NCI-H187 treated with DMSO at 0.1 percent for 48 hours (cell line): ENCODE measurements at regions not wholly inside any gene's neighbourhood (a gene's known extent, or its start where the extent isn't known, plus 50 kb on each side); places are given as distances from the start of the nearest gene placed in this dataset.
"Not testable (repeated sequence)": the region's sequence is repeated elsewhere in the genome, so short reads cannot be mapped to it uniquely, and the experiment has no call there.

Experiments used
- DNase-seq: peaks from one replicate; lab custom pipeline; 2025; lab: John Stamatoyannopoulos, UW

DNA sequence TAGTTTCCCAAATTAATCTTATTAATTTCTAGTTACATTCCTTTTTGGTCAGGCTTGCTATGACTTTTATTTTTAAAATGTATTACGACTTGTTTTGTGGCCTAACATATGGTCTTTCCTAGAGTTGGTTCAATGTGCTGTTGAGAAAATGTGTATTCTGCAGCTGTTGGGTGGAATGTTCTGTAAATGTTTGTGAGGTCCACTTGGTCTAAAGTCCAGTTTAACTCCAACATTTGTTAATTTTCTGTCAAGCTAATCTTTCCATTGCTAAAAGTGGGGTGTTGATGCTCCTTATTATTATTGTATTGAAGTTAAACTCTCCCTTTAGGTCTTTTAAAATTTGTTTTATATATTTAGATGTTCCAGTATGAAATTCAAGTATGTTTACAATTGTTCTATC, 1010.8 kb upstream of the EDIL3 start:
- no peak for DNase-seq

DNA sequence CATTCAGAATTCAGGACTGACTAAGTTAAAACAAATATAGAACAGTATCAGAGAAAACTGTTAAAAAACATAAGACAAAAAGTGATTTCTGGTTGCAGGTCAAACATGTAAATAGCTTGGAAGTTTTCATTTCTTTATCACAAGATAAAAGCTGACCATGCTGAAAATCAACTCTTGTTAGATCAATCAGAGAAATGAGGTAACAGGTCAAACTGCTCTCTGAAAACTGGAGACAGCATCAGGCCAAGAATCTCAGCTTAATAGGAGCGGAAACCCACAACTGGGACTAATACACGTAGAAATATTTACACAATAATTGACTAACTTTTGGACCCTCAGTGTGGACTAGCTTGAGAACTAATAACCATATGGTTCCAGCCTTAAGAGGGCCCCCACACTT, 1012.8 kb upstream of the EDIL3 start:
- no peak for DNase-seq

DNA sequence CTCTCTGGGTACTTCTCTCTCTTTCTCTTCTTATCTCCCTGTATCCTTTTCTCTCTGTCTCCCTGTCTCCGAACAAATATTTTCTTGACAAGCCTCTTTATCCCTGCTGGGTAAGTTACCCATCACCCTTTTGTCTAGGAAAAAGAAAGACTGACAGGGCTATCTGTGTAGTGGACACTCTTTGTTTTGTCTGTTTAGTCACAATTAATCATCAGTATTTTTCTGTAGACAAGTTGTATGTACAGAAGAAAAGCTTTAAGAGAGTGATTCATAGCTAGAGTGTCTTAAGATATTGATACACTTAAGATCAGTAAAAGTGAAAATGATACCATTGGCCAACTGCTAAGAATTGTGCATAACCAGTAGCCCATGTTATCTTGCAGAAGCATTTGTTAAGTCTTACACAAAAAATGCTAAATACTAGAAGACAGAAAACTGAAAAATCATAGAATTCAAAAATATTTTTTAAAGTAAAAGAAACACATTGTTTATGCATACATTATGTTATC, 1043.8 kb upstream of the EDIL3 start:
- DNase-seq, result no peak

DNA sequence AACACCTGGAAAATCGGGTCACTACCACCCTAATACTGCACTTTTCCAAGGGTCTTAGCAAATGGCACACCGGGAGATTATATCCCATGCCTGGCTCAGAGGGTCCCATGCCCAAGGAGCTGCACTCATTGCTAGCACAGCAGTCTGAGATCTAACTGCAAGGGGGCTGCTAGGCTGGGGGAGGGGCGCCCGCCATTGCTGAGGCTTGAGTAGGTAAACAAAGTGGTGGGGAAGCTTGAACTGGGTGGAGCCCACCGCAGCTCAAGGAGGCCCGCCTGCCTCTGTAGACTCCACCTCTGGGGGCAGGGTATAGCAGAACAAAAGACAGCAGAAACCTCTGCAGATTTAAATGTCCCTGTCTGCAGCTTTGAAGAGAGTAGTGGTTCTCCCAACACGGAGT, 1047.0 kb upstream of the EDIL3 start:
- not testable (repeated sequence) for DNase-seq

DNA sequence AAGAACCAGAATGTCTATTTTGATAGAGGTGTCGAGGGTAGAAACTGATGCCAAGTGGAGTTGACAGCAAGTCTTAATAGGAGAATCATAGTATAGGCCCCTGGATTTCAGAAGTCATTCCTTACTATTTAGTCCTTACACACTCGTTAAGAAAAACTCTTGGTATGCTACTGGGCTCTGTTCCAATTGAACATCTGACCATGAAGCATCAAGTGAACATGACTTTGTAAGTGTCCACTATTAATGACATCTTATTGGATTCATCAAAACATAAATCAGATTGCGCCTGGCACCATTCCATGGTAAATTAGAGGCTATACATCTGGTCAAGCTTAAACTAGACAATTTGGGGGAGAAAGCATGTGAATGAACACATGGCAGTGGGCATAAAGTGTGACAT, 1056.5 kb upstream of the EDIL3 start:
- DNase-seq, result no peak

DNA sequence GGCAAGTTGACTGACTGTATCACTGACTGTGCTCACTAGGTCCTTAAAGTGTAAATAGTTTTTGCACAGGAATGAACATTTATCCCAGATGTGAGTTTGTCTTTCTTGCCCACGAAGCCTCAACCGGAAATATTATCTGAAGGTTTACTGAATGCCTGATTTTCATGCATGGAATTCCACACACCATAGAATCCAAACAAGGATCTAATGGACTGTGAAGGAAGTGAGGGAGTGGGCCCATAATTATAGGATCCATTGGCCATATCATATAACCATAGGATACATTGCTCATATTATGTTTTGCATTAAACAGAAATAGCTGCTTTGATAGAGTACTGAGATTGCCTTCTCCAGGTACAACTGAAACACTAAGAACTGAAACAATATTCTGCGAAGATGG, 1057.2 kb upstream of the EDIL3 start:
- no peak for DNase-seq

DNA sequence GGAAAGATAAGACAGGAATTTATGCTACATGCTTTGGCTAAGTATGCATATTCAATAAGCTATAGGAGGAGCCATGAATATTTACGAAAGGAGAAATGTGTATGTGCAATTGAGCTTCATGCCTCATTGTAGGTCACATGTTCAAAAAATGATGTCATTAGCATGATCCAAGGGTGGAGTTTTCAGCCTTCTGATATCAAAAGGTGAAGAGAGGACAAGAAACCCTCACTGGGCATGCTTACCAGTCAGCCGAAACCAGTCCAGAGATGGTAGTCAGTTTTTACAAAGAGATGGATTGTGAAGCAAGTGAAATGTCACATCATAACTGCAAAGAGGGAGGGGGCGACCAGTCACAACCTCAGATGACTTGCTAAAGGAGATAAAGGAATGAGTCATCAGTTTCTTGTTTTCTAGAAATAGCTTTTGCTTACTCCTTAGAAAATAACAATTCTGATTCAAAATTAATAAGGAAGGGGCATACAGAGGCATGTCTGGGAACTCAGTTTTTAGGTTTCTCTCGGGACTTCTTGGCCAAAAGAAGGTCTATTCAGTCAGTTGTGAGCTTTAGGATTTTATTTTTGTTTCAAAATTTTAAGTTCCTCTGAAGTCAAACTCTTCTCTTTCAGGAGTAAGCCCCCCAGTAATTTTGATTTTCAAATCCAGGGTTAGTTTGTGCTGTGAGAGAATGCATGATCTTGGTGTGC, 1067.8 kb upstream of the EDIL3 start:
- DNase-seq, result no peak

DNA sequence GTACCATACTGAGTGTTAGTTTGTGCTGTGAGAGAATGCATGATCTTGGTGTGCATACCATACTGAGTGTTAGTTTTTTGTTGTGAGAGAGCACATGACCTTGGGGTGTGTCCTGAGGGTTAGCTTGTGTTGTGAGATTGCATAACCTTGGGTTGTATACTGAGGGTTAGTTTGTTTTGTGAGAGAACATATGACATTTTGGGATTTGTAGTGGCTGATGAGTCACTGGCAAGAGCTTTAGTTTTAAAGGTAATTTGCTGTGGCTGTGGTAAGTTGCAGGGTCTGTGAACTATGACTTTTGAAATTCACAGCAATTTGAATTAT, 1068.3 kb upstream of the EDIL3 start:
- no peak for DNase-seq

DNA sequence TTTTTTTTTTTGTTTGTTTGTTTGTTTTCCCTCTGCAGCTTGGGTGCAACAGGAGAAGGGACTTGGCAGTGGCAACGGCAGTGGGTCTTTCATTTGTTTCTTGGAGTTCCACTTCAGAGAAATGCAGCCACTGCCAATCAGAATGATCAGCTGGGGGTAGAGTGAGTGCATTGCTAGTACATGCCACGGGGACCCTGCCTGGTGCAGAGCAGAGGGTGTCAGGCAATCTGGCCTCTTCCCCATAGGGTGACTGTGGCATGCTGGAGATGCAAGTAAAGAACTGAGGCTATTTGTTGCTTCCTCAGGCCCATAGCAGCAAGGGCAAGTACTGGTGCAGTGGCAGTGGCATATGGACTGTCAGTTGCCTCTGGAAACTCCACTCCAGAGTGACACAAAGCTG, 1073.6 kb upstream of the EDIL3 start:
- no peak for DNase-seq

DNA sequence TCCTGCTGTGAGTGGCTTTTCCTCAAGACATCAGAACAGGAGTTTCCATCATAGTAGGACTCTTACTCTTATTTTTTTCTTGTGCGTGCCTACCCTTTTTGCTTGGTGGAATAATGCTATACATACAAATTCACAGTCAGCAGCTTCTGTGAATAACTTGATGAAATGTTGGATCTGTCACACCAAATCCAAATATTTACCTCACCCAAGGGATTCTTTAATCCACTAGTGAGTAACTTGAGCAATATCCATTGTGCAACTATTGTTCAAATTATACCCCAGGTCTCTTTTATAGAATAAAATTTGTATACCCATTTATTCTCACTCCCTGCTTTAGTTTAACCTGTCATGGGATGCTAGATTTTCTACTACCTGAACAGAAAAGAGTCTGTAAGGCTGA, 1078.3 kb upstream of the EDIL3 start:
- DNase-seq, result no peak

DNA sequence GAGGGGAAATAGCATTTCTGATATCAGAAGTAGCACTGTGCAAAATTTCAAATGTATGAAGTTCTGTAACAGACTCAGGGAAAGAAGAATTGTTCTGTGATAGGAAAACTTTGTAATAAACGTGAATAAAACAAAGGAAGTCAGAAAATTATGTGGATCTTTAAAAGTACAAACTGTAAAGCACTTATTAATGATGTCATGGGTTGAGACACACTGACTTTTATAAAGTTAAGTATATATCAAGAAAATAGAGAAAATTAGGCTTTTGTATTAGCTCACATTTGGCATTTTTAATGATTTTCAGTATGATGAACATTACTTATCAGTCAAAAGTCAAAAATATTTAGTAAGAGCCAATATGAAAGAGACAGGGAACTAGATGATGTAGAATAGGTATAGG, 1081.7 kb upstream of the EDIL3 start:
- DNase-seq, result no peak

DNA sequence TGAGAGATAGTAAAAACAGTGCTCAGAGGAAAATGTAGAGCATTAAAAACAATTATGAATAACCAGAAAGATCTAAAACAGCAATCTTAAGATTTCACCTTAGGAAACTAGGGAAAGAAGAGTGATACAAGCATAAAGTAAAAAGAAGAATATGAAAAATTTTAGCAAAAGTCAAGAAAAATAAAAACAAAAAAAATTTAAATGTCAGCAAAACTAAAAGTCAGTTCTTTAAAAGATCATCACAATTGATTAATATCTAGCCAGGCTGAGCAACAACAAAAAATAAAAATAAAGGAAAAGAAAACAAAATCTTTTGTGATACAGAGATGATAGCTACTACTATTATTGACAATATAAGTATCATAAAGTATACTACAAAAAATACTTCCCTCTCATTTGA, 1088.1 kb upstream of the EDIL3 start:
- DNase-seq, result no peak

DNA sequence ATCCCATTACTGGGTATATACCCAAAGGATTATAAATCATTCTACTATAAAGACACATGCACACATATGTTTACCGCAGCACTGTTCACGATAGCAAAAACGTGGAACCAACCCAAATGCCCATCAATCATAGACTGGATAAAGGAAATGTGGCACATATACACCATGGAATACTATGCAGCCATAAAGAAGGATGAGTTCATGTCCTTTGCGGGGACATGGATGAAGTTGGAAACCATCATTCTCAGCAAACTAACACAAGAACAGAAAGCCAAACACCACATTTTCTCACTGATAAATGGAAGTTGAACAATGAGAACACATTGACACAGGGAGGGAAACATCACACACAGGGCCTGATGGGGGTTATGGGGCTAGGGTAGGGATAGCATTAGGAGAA, 1090.5 kb upstream of the EDIL3 start:
- not testable (repeated sequence) for DNase-seq

DNA sequence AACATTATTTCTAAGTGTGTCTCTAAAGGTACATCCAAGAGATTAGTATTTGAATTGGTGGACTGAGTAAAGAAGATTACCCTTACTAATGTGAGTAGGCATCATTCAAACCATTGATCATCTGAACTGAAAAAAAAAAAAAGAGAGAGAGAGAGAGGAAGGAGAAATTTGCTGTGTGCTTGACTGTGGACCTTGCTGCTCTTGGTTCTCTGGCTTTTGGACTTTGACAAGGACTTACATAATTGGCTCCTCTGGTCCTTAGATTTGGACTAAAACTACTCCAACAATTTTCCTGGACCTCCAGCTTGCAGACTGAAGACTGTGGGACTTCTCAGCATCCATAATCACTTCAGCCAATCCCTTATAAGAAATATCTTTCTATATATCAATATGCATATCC, 1091.9 kb upstream of the EDIL3 start:
- no peak for DNase-seq

DNA sequence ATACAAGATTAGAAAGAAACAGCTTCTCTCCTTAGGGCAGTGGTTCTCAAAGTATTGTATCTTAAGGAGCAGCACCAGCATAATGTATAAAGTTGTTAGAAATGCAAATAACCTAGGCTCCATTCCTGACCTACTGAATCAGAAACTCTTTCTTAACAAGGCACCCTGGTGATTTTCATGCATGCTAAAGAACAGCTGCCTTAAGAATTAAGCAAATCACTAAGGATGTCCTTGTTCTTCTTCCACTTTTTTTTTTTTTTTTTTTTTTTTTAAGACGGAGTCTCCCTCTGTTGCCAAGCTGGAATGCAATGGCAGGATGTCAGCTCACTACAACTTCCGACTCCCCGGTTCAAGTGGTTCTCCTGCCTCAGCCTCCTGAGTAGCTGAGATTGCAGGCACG, 1095.2 kb upstream of the EDIL3 start:
- DNase-seq, result no peak

DNA sequence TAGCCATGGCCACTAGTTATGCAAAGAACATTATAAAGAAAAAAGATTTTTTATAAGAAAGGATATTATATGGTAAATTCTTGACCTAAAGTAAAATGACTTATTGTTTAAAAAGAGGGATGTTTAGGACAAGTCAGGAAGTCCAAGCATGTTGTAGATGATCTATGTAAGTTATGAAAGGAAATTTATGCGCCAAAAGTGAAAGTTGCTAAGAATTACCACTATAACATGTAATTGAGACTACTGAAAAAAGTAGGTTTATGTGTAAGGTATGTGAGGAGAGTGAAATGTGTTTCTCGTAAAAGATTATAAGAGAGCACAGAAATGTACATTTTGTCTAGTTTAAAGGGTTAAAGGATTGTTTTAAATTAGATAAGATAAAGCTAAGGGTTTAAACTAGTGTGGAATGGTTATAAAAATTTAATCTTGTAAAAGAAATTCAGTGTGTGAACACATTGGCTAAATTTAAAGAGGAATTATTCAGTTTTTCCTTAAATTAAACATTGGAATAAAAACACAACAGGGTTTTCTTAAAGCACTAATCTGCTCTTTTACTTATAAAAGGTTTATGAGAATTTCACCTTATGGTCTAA, 1100.4 kb upstream of the EDIL3 start:
- DNase-seq, result no peak

DNA sequence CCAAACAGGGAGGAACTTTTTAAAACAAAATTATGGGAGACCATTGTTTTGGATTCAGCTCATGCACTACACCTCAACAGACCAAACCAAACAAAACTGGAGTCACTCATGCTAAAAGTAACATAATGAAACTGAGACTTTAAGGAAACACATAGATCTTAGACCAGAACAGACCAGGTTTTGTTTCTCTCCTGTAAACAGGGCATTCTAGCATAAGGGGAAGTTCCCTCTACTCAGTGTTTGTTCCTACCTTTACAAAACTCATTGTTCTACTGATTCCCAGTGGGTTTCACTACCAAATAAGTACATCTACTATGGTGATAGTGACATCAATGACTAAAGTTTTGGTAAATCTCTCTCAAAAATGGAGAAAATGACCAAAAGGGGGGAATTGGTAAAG, 1103.6 kb upstream of the EDIL3 start:
- DNase-seq, result no peak

DNA sequence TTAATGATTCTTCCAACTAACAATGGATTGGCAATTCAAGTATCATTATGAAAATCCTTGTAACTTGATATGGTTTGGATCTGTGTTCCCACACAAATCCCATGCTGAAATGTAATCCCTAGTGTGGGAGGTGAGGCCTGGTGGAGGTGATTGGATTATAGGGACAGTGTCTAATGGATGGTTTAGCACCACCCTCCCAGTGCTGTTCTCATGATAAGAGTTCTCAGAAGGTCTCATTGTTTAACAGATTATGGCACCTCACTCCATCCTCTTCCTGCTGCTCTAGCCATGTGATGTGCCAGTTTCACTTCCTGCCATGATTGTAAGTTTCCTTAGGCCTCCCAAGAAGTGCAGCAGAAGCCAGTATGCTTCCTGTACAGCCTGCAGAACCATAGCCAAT, 1116.2 kb upstream of the EDIL3 start:
- DNase-seq, result no peak

DNA sequence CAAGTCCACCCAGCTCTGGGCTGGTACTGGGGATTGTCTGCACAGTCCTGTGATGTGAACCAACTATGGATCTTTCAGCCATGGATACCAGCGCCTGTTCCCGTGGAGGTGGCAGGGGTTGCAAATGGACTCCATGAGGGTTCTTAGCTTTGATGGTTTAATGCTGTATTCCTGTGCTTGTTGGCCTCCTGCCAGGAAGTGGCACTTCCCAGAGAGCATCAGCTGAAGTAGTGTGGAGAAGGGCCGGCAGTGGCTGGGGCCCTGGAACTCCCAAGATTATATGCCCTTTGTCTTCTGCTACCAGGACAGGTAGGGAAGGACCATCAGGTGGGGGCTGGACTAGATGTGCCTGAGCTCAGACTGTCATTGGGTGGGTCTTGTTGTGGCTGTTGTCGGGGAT, 1104.8 kb upstream of the COX7C start:
- no peak for DNase-seq

DNA sequence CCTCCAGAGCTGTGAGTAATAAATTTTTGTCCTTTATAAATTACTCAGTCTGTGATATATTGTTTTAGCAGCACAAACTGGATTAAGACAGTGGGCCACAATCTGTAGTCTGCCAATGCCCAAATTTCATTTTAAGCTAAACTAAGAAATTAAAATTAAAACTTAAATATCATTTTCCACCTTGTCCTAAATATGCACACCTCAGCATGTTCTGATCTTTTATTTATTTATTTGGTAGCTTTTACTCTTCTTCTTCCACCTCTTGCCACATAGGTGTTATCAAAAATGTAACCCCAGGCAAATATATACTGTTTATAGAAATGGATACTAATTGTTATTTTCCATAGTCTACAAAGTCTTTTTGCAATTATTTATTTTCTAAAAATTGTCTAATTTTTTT, 1102.2 kb upstream of the COX7C start:
- no peak for DNase-seq

DNA sequence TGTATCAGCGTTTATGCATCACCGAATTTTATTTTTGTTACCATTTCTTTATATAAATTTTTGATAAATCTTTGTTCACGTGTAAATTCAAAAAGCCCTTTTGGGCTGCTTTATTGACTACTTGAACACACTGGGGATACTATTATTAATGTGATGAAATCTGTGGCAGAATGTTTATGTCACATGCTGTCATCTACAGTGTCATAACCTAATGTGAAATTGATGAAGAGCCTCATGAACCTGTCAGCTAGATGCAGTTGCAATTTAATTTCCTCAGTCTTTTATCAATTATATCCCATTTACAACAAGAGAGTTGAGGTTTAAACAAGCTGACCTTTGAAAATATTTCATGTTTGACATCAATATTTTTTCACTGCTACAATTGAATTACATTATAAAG, 1100.4 kb upstream of the COX7C start:
- no peak for DNase-seq

DNA sequence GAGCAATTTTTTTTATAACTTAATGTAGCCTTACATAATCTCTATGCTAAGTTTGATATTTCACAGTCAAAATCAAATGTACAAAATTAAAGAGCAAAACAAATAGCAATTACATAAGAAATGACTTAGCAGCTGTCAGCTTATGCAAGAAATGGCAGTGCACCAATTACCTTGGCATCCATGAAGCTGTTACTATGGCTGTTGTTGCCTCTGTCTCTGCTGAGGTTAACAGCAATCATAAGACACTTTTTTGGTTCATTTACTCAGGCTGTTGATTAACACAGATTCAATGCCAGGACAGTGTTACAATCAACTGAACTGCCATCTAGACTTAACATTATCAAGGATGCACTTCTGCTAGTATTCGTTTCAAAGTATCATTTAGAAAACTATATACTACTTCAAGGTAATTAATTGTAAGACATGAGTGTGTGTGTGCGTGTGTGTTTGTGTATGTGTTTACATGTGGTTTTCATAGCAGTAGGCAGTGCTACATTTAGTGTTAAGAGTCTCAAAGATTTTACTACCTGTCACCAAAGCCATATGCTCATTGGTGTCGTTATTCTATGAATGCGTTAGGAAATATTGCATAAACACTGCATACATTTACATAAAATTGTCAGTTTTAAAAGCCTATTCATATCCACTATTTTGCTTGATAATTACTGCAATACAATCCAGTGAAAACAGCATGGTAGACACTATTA, 1084.2 kb upstream of the COX7C start:
- DNase-seq, result no peak

DNA sequence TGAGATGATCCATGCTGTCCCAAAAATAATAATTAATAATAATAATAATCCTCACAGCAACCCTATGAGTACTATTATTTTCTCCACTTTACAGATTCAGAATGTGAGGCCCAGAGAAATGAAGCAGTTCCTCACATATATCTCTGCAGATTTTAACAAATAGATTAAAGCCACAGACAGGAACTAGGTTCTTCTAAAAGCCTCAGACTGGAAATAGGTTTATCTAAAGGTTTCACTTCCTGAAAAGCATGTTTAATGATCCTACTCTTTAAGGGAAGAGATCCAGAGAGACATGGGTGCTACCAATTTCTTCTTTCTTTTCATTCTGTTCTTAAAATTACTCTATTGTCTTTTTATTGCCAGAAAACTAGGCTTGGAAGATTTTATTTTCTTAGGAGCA, 1079.4 kb upstream of the COX7C start:
- no peak for DNase-seq

DNA sequence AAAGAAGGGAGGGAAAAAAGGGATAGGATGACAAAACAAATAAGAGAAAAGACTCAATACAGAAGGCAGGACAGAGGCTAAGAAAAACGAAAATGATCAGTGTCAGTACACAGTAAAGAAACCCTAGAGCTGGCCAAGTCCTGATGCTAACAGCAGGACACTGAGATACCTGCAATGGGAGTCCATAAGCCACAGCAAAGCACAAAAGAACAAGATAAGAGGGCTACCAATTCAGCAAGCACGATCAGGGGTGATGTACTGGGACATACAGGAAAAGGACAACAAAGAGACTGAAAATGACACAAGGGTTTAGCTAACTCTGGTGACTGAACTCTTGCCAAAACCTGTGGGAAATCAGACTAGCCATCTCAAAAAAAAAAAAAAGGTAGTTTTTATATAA, 1072.6 kb upstream of the COX7C start:
- no peak for DNase-seq
